HG02642 (cell line): ENCODE measurements at regions not wholly inside any gene's neighbourhood (a gene's known extent, or its start where the extent isn't known, plus 50 kb on each side); places are given as distances from the start of the nearest gene placed in this dataset.

Source experiments
- ATAC-seq: cut with Tn5 transposase; IDR thresholded peaks from one replicate; pipeline ENCODE4 v1.9.1; 2021; ENCODE audit warnings: mild to moderate bottlenecking; ENCODE audit not compliant: unreplicated experiment, poor library complexity

GRCh38 chr15:31260646-31261265 is 65.9 kb upstream of the KLF13 start:
- no peak for ATAC-seq

GRCh38 chr15:31261266-31262142 is 65.1 kb upstream of the KLF13 start:
- no peak for ATAC-seq

GRCh38 chr15:31262143-31262530 is 64.5 kb upstream of the KLF13 start:
- ATAC-seq: no peak

GRCh38 chr15:31262901-31263671 is 63.5 kb upstream of the KLF13 start:
- ATAC-seq: peak; percentile 29

GRCh38 chr15:31263751-31264558 is 62.7 kb upstream of the KLF13 start:
- peak; percentile 30 for ATAC-seq

GRCh38 chr15:31264559-31265089 is 62.0 kb upstream of the KLF13 start:
- ATAC-seq: peak; percentile 0

GRCh38 chr15:31265090-31265870 is 61.4 kb upstream of the KLF13 start:
- ATAC-seq: peak; percentile 2

GRCh38 chr15:31265871-31266711 is 60.5 kb upstream of the KLF13 start:
- peak; percentile 59 for ATAC-seq

- ATAC-seq: peak; percentile 20
These were observed 59.9 kb upstream of the KLF13 start for GRCh38 chr15:31266712-31267111.

- no peak for ATAC-seq
These were observed 59.2 kb upstream of the KLF13 start for GRCh38 chr15:31267161-31268107.

- ATAC-seq: no peak
These were observed 58.5 kb upstream of the KLF13 start for GRCh38 chr15:31268108-31268501.

- ATAC-seq: no peak
These were observed 57.5 kb upstream of the KLF13 start for GRCh38 chr15:31268911-31269784.

GRCh38 chr15:31269816-31270575 is 56.6 kb upstream of the KLF13 start:
- ATAC-seq: no peak

- no peak for ATAC-seq
These were observed 55.9 kb upstream of the KLF13 start for GRCh38 chr15:31270767-31271166.

- no peak for ATAC-seq
These were observed 55.4 kb upstream of the KLF13 start for GRCh38 chr15:31271224-31271635.
